GM21786 (cell line): ENCODE measurements at regions not wholly inside any gene's neighbourhood (a gene's known extent, or its start where the extent isn't known, plus 50 kb on each side); places are given as distances from the start of the nearest gene placed in this dataset.
"Not testable (repeated sequence)": the region's sequence is repeated elsewhere in the genome, so short reads cannot be mapped to it uniquely, and the experiment has no call there.

Experiments used
- ATAC-seq: cut with Tn5 transposase; IDR thresholded peaks from one replicate; pipeline ENCODE4 v1.9.1; 2021; ENCODE audit not compliant: unreplicated experiment

- ATAC-seq, result no peak
Measured at GRCh38 chr6:18527836-18528743, 140.9 kb downstream of the RNF144B start.

GRCh38 chr6:18530201-18530600 lies 143.1 kb downstream of the RNF144B start:
- no peak for ATAC-seq

GRCh38 chr6:18532139-18532538 lies 145.0 kb downstream of the RNF144B start:
- ATAC-seq, result no peak

GRCh38 chr6:18533793-18534192 lies 146.6 kb downstream of the RNF144B start:
- no peak for ATAC-seq

GRCh38 chr6:18536591-18537055 lies 149.5 kb downstream of the RNF144B start:
- ATAC-seq, result no peak

- ATAC-seq, result no peak
Measured at GRCh38 chr6:18538315-18538714, 151.2 kb downstream of the RNF144B start.

- ATAC-seq, result no peak
Measured at GRCh38 chr6:18543051-18543450, 155.9 kb downstream of the RNF144B start.

GRCh38 chr6:18545142-18545541 lies 158.0 kb downstream of the RNF144B start:
- ATAC-seq, result not testable (repeated sequence)

- ATAC-seq, result no peak
Measured at GRCh38 chr6:18545726-18546125, 158.6 kb downstream of the RNF144B start.

GRCh38 chr6:18550119-18550518 lies 163.0 kb downstream of the RNF144B start:
- ATAC-seq, result no peak

- no peak for ATAC-seq
Measured at GRCh38 chr6:18551228-18551627, 164.1 kb downstream of the RNF144B start.

- no peak for ATAC-seq
Measured at GRCh38 chr6:18555750-18556149, 168.6 kb downstream of the RNF144B start.

GRCh38 chr6:18561037-18561750 lies 174.0 kb downstream of the RNF144B start:
- ATAC-seq, result no peak

GRCh38 chr6:18562726-18563125 lies 175.6 kb downstream of the RNF144B start:
- no peak for ATAC-seq

GRCh38 chr6:18564775-18565174 lies 177.6 kb downstream of the RNF144B start:
- no peak for ATAC-seq

GRCh38 chr6:18565231-18565630 lies 178.1 kb downstream of the RNF144B start:
- ATAC-seq, result no peak

- ATAC-seq, result no peak
Measured at GRCh38 chr6:18567380-18567779, 180.2 kb downstream of the RNF144B start.

GRCh38 chr6:18577491-18577890 lies 190.3 kb downstream of the RNF144B start:
- ATAC-seq, result no peak

- ATAC-seq, result no peak
Measured at GRCh38 chr6:18579166-18579565, 192.0 kb downstream of the RNF144B start.

GRCh38 chr6:18579869-18580268 lies 192.7 kb downstream of the RNF144B start:
- no peak for ATAC-seq

- ATAC-seq, result no peak
Measured at GRCh38 chr6:18584372-18584771, 197.2 kb downstream of the RNF144B start.

- no peak for ATAC-seq
Measured at GRCh38 chr6:18585032-18585573, 198.0 kb downstream of the RNF144B start.
